HEK293 (cell line): ENCODE measurements at regions not wholly inside any gene's neighbourhood (a gene's known extent, or its start where the extent isn't known, plus 50 kb on each side); places are given as distances from the start of the nearest gene placed in this dataset.

Experiments
- CTCF ChIA-PET: fragments of 350-600 bp; formaldehyde crosslinking; extraction: SDS; loops from one replicate; lab custom pipeline; 2021; ENCODE audit warnings: antibody characterized with exemption; lab: Yijun Ruan, JAX
- POLR2A ChIA-PET: fragments of 300-600 bp; formaldehyde crosslinking; extraction: SDS; loops from one replicate; lab custom pipeline; 2020; ENCODE audit warnings: antibody characterized with exemption, inconsistent platforms; lab: Yijun Ruan, JAX
- H3K27ac ChIP-seq: fragments of 200-500 bp; sonication (Bioruptor generic); 2 replicates; pipeline ENCODE4 v1.5.1; 2014; ENCODE audit warnings: low read depth, low read length, control low read depth, inconsistent platforms; ENCODE audit errors: extremely low read depth
- H3K36me3 ChIP-seq, 2 experiments: fragments of 200-500 bp in 1 of 2; sonication (Bioruptor generic) in 1 of 2; 1 replicate in 1 of 2; 2 replicates in 1 of 2; pipeline ENCODE4 v1.5.1; 2014 to 2017; ENCODE audit warnings: inconsistent platforms in 2 of 2, low read length in 2 of 2; ENCODE audit not compliant: control insufficient read depth in 2 of 2, insufficient read depth in 1 of 2
- H3K4me1 ChIP-seq: fragments of 200-500 bp; sonication (Bioruptor generic); 2 replicates; pipeline ENCODE4 v1.5.1; 2014; ENCODE audit warnings: mild to moderate bottlenecking, low read length, inconsistent platforms; ENCODE audit not compliant: control insufficient read depth, insufficient read depth
- H3K4me3 ChIP-seq: 2 replicates; pipeline ENCODE4 v1.5.1; 2011; ENCODE audit warnings: low read depth, mild to moderate bottlenecking, control low read depth, low read length, moderate library complexity
- H3K9me3 ChIP-seq: fragments of 200-500 bp; sonication (Bioruptor generic); 2 replicates; pipeline ENCODE4 v1.5.1; 2014; ENCODE audit warnings: low read depth, low read length, inconsistent platforms; ENCODE audit not compliant: control insufficient read depth, insufficient read depth
- GLI4 ChIP-seq: fragments of 450-650 bp; formaldehyde crosslinking; IDR thresholded peaks from 2 replicates; pipeline ENCODE4 v1.5.1; 2016; ENCODE audit warnings: missing biosample characterization, missing genetic modification characterization
- HOXA7 ChIP-seq: sonication (generic); formaldehyde crosslinking; IDR thresholded peaks from 2 replicates; pipeline ENCODE4 v1.8.1; 2022; ENCODE audit warnings: missing genetic modification reagents, borderline replicate concordance
- KLF1 ChIP-seq: fragments of 450-650 bp; formaldehyde crosslinking; IDR thresholded peaks from 2 replicates; pipeline ENCODE4 v1.5.1; 2016; ENCODE audit warnings: missing biosample characterization, missing genetic modification characterization
- KLF7 ChIP-seq: fragments of 450-650 bp; formaldehyde crosslinking; IDR thresholded peaks from 2 replicates; pipeline ENCODE4 v1.5.1; 2016; ENCODE audit warnings: missing biosample characterization, missing genetic modification characterization, borderline replicate concordance
- PATZ1 ChIP-seq: fragments of 450-650 bp; formaldehyde crosslinking; IDR thresholded peaks from 2 replicates; pipeline ENCODE4 v1.5.1; 2016; ENCODE audit warnings: missing biosample characterization, missing genetic modification characterization
- SCRT2 ChIP-seq: fragments of 450-650 bp; formaldehyde crosslinking; IDR thresholded peaks from 2 replicates; pipeline ENCODE4 v1.5.1; 2016; ENCODE audit warnings: missing biosample characterization, missing genetic modification characterization
- TCF7L2 ChIP-seq: IDR thresholded peaks from 2 replicates; pipeline ENCODE4 v1.6.1; 2011; ENCODE audit warnings: low read depth, mild to moderate bottlenecking, inconsistent platforms, low read length, moderate library complexity, borderline replicate concordance
- TSHZ1 ChIP-seq: fragments of 450-650 bp; formaldehyde crosslinking; IDR thresholded peaks from 2 replicates; pipeline ENCODE4 v1.5.1; 2016; ENCODE audit warnings: missing biosample characterization, missing genetic modification characterization, borderline replicate concordance
- YY1 ChIP-seq: fragments of 450-650 bp; formaldehyde crosslinking; IDR thresholded peaks from 2 replicates; pipeline ENCODE4 v1.5.1; 2018; ENCODE audit warnings: missing biosample characterization, missing genetic modification characterization
- YY2 ChIP-seq: fragments of 450-650 bp; formaldehyde crosslinking; IDR thresholded peaks from 2 replicates; pipeline ENCODE4 v1.5.1; 2016; ENCODE audit warnings: missing biosample characterization, missing genetic modification characterization
- ZBTB20 ChIP-seq: fragments of 450-650 bp; formaldehyde crosslinking; IDR thresholded peaks from 2 replicates; pipeline ENCODE4 v1.5.1; 2016; ENCODE audit warnings: missing biosample characterization, missing genetic modification characterization
- ZBTB26 ChIP-seq: fragments of 450-650 bp; formaldehyde crosslinking; optimal IDR thresholded peaks from 2 replicates; pipeline ENCODE3; 2016; ENCODE audit warnings: missing biosample characterization, mild to moderate bottlenecking, missing genetic modification characterization
- ZFP69B ChIP-seq: fragments of 450-650 bp; formaldehyde crosslinking; IDR thresholded peaks from 2 replicates; pipeline ENCODE4 v1.5.1; 2016; ENCODE audit warnings: missing biosample characterization, missing genetic modification characterization
- ZIC2 ChIP-seq: fragments of 450-650 bp; formaldehyde crosslinking; IDR thresholded peaks from 2 replicates; pipeline ENCODE4 v1.5.1; 2016; ENCODE audit warnings: missing biosample characterization, missing genetic modification characterization
- ZNF341 ChIP-seq: fragments of 450-650 bp; formaldehyde crosslinking; IDR thresholded peaks from 2 replicates; pipeline ENCODE4; 2016; ENCODE audit warnings: low read depth, missing biosample characterization, missing genetic modification characterization
- ZNF394 ChIP-seq: fragments of 450-650 bp; formaldehyde crosslinking; IDR thresholded peaks from 2 replicates; pipeline ENCODE4 v1.5.1; 2016; ENCODE audit warnings: missing biosample characterization, missing genetic modification characterization, mild to moderate bottlenecking, moderate library complexity, borderline replicate concordance
- ZNF416 ChIP-seq: fragments of 450-650 bp; formaldehyde crosslinking; IDR thresholded peaks from 2 replicates; pipeline ENCODE4 v1.5.1; 2016; ENCODE audit warnings: missing biosample characterization, missing genetic modification characterization
- ZNF426 ChIP-seq: fragments of 450-650 bp; formaldehyde crosslinking; IDR thresholded peaks from 2 replicates; pipeline ENCODE4 v1.5.1; 2017; ENCODE audit warnings: missing biosample characterization, missing genetic modification characterization, mild to moderate bottlenecking, inconsistent platforms, moderate library complexity
- ZNF501 ChIP-seq: fragments of 450-650 bp; formaldehyde crosslinking; IDR thresholded peaks from 2 replicates; pipeline ENCODE4 v1.5.1; 2016; ENCODE audit warnings: missing biosample characterization, missing genetic modification characterization
- ZNF621 ChIP-seq: fragments of 450-650 bp; formaldehyde crosslinking; IDR thresholded peaks from 2 replicates; pipeline ENCODE4 v1.5.1; 2017; ENCODE audit warnings: missing biosample characterization, missing genetic modification characterization
- ZNF645 ChIP-seq: fragments of 450-650 bp; formaldehyde crosslinking; IDR thresholded peaks from 2 replicates; pipeline ENCODE4; 2016; ENCODE audit warnings: missing biosample characterization, missing genetic modification characterization
- ZNF747 ChIP-seq: fragments of 450-650 bp; formaldehyde crosslinking; IDR thresholded peaks from 2 replicates; pipeline ENCODE4 v1.5.1; 2016; ENCODE audit warnings: missing biosample characterization, missing genetic modification characterization
- TF ChIP-seq, protein P1 (sequence below): fragments of 450-650 bp; formaldehyde crosslinking; IDR thresholded peaks from 2 replicates; pipeline ENCODE4 v1.5.1; 2017; ENCODE audit warnings: missing biosample characterization, missing genetic modification characterization
- TF ChIP-seq, protein P2 (sequence below): fragments of 450-650 bp; formaldehyde crosslinking; IDR thresholded peaks from 2 replicates; pipeline ENCODE4 v1.5.1; 2016; ENCODE audit warnings: missing biosample characterization, missing genetic modification characterization
- TF ChIP-seq, protein P3 (sequence below): fragments of 450-650 bp; formaldehyde crosslinking; IDR thresholded peaks from 2 replicates; pipeline ENCODE4 v1.5.1; 2016; ENCODE audit warnings: missing biosample characterization, missing genetic modification characterization, low read depth

GRCh38 chr4:110886856-110887255 lies 264.0 kb upstream of the PITX2 start (continued):
- TF ChIP-seq TSHZ1 (tag by site-specific recombination) (no peak), TCF7L2 (no peak), ZNF426 (tag by site-specific recombination) (no peak), PATZ1 (tag by site-specific recombination) (no peak), ZBTB20 (tag by site-specific recombination) (no peak), ZNF341 (no peak), ZNF416 (no peak), GLI4 (tag by site-specific recombination) (no peak), ZFP69B (tag by site-specific recombination) (no peak), ZNF501 (tag by site-specific recombination) (no peak)
- TF ChIP-seq, protein P1, sequence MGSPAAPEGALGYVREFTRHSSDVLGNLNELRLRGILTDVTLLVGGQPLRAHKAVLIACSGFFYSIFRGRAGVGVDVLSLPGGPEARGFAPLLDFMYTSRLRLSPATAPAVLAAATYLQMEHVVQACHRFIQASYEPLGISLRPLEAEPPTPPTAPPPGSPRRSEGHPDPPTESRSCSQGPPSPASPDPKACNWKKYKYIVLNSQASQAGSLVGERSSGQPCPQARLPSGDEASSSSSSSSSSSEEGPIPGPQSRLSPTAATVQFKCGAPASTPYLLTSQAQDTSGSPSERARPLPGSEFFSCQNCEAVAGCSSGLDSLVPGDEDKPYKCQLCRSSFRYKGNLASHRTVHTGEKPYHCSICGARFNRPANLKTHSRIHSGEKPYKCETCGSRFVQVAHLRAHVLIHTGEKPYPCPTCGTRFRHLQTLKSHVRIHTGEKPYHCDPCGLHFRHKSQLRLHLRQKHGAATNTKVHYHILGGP (tag by site-specific recombination): no peak
- TF ChIP-seq, all 188 proteins: peak for 0

- ChIA-PET CTCF (no interaction called here), POLR2A (no interaction called here)
- Histone ChIP-seq H3K4me1 (peaks cover 12% of the 10 kb centered on the region), H3K9me3 (no peaks in the 10 kb centered on the region), H3K27ac (no peak overlapping the region), H3K4me3 (no peak overlapping the region), H3K36me3 (no peaks in the 10 kb centered on the region)
- no peak for TF ChIP-seq HOXA7 (CRISPR knock-in tag)
- TF ChIP-seq SCRT2 (tag by site-specific recombination): no peak
- no peak for TF ChIP-seq ZNF394 (tag by site-specific recombination)
- no peak for TF ChIP-seq ZBTB26 (tag by site-specific recombination)
- TF ChIP-seq, protein P2, sequence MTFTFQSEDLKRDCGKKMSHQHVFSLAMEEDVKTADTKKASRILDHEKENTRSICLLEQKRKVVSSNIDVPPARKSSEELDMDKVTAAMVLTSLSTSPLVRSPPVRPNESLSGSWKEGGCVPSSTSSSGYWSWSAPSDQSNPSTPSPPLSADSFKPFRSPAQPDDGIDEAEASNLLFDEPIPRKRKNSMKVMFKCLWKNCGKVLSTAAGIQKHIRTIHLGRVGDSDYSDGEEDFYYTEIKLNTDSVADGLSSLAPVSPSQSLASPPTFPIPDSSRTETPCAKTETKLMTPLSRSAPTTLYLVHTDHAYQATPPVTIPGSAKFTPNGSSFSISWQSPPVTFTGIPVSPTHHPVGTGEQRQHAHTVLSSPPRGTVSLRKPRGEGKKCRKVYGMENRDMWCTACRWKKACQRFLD (tag by site-specific recombination): no peak
- no peak for TF ChIP-seq YY1 (tag by site-specific recombination)
- TF ChIP-seq ZIC2 (tag by site-specific recombination): no peak
- no peak for TF ChIP-seq KLF1 (tag by site-specific recombination)
- no peak for TF ChIP-seq ZNF621 (tag by site-specific recombination)
- TF ChIP-seq ZNF747 (tag by site-specific recombination): no peak
- no peak for TF ChIP-seq YY2 (tag by site-specific recombination)
- no peak for TF ChIP-seq ZNF645
- TF ChIP-seq KLF7 (tag by site-specific recombination): no peak
- TF ChIP-seq, protein P3, sequence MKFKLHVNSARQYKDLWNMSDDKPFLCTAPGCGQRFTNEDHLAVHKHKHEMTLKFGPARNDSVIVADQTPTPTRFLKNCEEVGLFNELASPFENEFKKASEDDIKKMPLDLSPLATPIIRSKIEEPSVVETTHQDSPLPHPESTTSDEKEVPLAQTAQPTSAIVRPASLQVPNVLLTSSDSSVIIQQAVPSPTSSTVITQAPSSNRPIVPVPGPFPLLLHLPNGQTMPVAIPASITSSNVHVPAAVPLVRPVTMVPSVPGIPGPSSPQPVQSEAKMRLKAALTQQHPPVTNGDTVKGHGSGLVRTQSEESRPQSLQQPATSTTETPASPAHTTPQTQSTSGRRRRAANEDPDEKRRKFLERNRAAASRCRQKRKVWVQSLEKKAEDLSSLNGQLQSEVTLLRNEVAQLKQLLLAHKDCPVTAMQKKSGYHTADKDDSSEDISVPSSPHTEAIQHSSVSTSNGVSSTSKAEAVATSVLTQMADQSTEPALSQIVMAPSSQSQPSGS (tag by site-specific recombination): no peak
- TF ChIP-seq, all 188 proteins: peak for 0
These were observed 274.9 kb upstream of the PITX2 start for GRCh38 chr4:110897784-110898183.
